Prostate gland (tissue), 2 donors: ENCODE measurements at regions not wholly inside any gene's neighbourhood (a gene's known extent, or its start where the extent isn't known, plus 50 kb on each side); places are given as distances from the start of the nearest gene placed in this dataset.
A peak's percentile ranks its signal among the peaks of the same experiment; 100 is the strongest.
"Not testable (repeated sequence)": the region's sequence is repeated elsewhere in the genome, so short reads cannot be mapped to it uniquely, and the experiment has no call there.

Experiments
- DNase-seq: peaks from one replicate; pipeline ENCODE4 v3.0.0-alpha.2; 2019; ENCODE audit warnings: low spot score
- H3K27ac ChIP-seq, 2 donors: fragments of 200-600 bp; sonication (generic); 2 replicates each; pipeline ENCODE4 v1.5.1; 2017 to 2019
- H3K27me3 ChIP-seq: fragments of 200-600 bp; sonication (generic); replicated peaks from 2 replicates; pipeline ENCODE4 v1.5.1; 2019; ENCODE audit not compliant: insufficient read depth
- H3K36me3 ChIP-seq, 2 donors: fragments of 200-600 bp; sonication (generic); 1 replicate in 1 of 2; 2 replicates in 1 of 2; pipeline versions ENCODE4 v1.5.1 to v1.8.1; 2017 to 2019
- H3K4me1 ChIP-seq: fragments of 200-600 bp; sonication (generic); replicated peaks from 2 replicates; pipeline ENCODE4 v1.5.1; 2019
- H3K4me3 ChIP-seq, 2 donors: fragments of 200-600 bp; sonication (generic); 2 replicates each; pipeline ENCODE4 v1.5.1; 2017 to 2019
- H3K9me3 ChIP-seq: fragments of 200-600 bp; sonication (generic); 2 replicates; pipeline ENCODE4 v1.5.1; 2017
- POLR2A ChIP-seq: fragments of 450-650 bp; IDR thresholded peaks from one replicate; pipeline ENCODE4 v1.6.1; 2016; ENCODE audit warnings: antibody characterized with exemption, mild to moderate bottlenecking
- POLR2AphosphoS5 ChIP-seq: sonication (generic); formaldehyde crosslinking; IDR thresholded peaks from one replicate; pipeline ENCODE4 v1.6.1; 2017; ENCODE audit warnings: antibody characterized with exemption
- WGBS: methylation state at CpG from one replicate; pipeline ENCODE4 v1.1.5; 2018; 5-methylcytosine and 5-hydroxymethylcytosine counted together
- intact Hi-C: fragments of 100-400 bp; cut with DNase I; formaldehyde crosslinking; loops from one replicate; pipeline ENCODE4 v1.14.2; 2022
- TF ChIP-seq, protein P1 (sequence below), 4 experiments: fragments of 200-600 bp in 2 of 4; fragments of 450-650 bp in 2 of 4; sonication (generic) in 2 of 4; IDR thresholded peaks; 1 replicate in 3 of 4; 2 replicates in 1 of 4; pipeline ENCODE4 v1.5.1; 2016 to 2019; ENCODE audit warnings: antibody characterized with exemption in 4 of 4, mild to moderate bottlenecking in 2 of 4, moderate library complexity in 2 of 4

DNA sequence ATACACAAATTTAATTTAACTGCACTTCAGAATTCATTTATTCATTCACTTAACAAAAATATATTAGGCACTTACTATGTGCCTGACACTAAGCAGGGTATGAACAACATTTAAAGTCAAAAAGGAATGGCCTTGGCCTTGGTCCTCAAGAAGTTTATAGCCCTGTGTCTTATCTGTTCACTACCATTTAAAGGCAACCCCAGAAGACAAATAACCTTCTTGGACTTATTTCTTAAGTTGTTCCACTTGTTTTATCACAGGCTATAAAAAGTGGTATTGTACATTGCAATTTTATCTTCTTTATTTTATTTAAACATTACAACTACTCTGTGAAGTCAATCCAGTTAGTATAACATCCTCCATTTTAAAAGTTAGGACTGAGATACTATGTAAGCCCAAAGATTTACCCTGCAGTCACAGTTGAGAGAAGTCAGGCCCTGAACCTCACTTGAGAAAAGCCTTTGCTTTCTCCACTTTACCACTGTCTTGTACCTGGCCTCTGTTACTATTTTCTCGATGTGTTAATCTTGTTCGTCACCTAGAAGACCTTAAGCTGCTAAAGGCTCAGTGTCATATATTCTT, 305.6 kb upstream of the DIPK2B start:
- Histone ChIP-seq H3K4me1 (no peaks in the 10 kb centered on the region), H3K27me3 (no peaks in the 10 kb centered on the region), H3K36me3 (no peaks in the 10 kb centered on the region), H3K4me3 (no peak overlapping the region), H3K27ac (peak overlapping the region in 1 of 2 donors; percentile 43), H3K9me3 (no peaks in the 10 kb centered on the region)
- 42% methylated on average over 2 of the region's 2 CpGs for WGBS
- intact Hi-C loops: loop anchor here (5.0 kb wide), 1 partner anchor 59 kb away; no protein-coding TSS in a partner anchor
- peak; percentile 14 for TF ChIP-seq POLR2AphosphoS5
- TF ChIP-seq, protein P1, sequence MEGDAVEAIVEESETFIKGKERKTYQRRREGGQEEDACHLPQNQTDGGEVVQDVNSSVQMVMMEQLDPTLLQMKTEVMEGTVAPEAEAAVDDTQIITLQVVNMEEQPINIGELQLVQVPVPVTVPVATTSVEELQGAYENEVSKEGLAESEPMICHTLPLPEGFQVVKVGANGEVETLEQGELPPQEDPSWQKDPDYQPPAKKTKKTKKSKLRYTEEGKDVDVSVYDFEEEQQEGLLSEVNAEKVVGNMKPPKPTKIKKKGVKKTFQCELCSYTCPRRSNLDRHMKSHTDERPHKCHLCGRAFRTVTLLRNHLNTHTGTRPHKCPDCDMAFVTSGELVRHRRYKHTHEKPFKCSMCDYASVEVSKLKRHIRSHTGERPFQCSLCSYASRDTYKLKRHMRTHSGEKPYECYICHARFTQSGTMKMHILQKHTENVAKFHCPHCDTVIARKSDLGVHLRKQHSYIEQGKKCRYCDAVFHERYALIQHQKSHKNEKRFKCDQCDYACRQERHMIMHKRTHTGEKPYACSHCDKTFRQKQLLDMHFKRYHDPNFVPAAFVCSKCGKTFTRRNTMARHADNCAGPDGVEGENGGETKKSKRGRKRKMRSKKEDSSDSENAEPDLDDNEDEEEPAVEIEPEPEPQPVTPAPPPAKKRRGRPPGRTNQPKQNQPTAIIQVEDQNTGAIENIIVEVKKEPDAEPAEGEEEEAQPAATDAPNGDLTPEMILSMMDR (IDR thresholded peaks at IDR 0.05): no peak
- no peak for TF ChIP-seq POLR2A
- no peak for DNase-seq

DNA sequence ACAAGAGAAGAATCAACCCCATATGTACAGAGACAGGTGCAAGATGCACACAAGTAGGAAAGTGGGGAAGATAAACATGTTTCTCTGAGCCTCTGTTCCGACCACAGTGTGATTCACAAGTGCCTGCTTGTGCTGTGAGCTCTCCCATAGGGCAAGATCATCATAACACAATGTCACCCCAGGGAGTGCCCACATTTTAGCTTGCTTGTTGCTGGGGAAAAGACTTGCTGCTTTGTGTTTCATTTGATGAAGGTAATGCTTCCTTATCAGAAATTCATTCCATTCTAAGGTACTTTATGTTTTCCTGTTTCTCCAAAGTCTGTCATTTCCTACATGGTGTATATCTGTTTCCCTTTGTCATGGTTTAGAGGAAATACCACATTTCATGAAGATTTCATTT, 304.5 kb upstream of the DIPK2B start:
- DNase-seq: no peak
- Histone ChIP-seq H3K4me3 (no peak overlapping the region), H3K9me3 (no peaks in the 10 kb centered on the region), H3K27me3 (no peaks in the 10 kb centered on the region), H3K36me3 (no peaks in the 10 kb centered on the region), H3K4me1 (no peaks in the 10 kb centered on the region), H3K27ac (peak overlapping the region in 1 of 2 donors; percentile 43)
- WGBS: 0% methylated on average over 1 of the region's 1 CpG
- TF ChIP-seq, protein P1 (IDR thresholded peaks at IDR 0.05): no peak
- TF ChIP-seq POLR2AphosphoS5 (no peak), POLR2A (no peak)
- intact Hi-C loops: loop anchor here (5.0 kb wide), 1 partner anchor 58 kb away; no protein-coding TSS in a partner anchor

DNA sequence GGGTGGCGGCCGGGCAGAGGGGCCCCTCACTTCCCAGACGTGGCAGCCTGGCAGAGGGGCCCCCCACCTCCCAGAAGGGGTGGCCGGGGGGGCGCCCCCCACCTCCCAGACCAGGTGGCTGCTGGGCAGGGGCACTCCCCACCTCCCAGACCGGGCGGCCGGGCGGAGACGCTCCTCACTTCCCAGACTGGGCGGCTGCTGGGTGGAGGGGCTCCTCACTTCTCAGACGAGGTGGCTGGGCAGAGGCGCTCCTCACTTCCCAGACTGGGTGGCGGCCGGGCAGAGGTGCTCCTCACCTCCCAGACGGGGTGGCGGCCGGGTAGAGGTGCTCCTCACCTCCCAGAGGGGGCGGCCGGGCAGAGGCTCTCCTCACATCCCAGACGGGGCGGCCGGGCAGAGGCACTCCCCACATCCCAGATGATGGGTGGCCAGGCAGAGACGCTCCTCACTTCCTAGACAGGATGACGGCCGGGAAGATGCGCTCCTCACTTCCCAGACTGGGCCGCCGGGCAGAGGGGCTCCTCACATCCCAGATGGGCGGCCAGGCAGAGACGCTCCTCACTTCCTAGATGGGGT, 303.2 kb upstream of the DIPK2B start:
- WGBS: 80% methylated on average over 5 of the region's 31 CpGs
- H3K4me1 ChIP-seq, H3K4me3 ChIP-seq, intact Hi-C loops, H3K27ac ChIP-seq, H3K9me3 ChIP-seq, DNase-seq, H3K36me3 ChIP-seq, H3K27me3 ChIP-seq: not testable (repeated sequence)

DNA sequence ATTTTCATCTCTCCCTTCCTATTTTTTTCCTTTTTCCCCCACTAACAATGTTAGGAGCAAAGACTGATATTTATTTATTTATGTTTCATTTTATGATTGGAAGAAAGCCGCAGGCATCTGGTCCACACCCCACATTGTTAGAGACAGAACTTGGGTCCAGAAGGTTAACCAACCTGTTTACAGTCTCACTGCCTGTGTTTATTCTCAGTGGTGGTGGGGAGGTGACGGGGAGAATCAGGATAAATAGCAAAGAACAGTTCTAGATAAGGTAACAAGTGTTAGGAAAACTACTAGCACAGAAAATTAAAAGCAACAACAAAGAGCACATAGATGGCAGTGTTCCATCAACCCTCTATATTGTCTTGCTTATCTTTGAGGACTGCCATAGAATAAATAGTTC, 301.7 kb upstream of the DIPK2B start:
- no peak for DNase-seq
- 51% methylated on average over 2 of the region's 2 CpGs for WGBS
- Histone ChIP-seq H3K27me3 (no peaks in the 10 kb centered on the region), H3K4me3 (no peak overlapping the region), H3K27ac (no peak overlapping the region), H3K4me1 (no peaks in the 10 kb centered on the region), H3K9me3 (no peaks in the 10 kb centered on the region), H3K36me3 (no peaks in the 10 kb centered on the region)
- TF ChIP-seq, protein P1 (IDR thresholded peaks at IDR 0.05): no peak
- TF ChIP-seq POLR2AphosphoS5 (no peak), POLR2A (no peak)
- intact Hi-C loops: no loop called here

DNA sequence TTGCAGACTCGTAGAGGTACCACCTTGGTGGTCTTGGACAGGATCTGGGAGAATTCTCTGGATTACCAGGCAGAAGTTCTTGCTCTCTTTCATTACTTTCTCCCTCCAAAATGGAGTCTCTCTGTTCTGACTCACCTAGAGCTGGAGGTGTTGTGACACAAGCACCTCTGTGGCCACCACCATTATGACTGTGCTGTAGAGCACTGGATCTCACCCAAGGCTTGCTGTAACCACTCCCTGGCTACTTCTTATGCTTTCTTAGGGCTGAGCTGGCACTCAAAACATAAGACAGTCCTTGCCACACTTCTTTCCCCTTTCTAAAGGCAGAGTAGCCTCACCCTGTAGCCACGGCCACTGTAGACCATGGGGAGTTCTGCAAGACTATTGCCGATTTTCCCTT, 296.6 kb upstream of the DIPK2B start:
- Histone ChIP-seq H3K9me3 (no peaks in the 10 kb centered on the region), H3K27me3 (no peaks in the 10 kb centered on the region), H3K27ac (no peak overlapping the region), H3K4me3 (no peak overlapping the region), H3K36me3 (no peaks in the 10 kb centered on the region), H3K4me1 (no peaks in the 10 kb centered on the region)
- no peak for DNase-seq
- intact Hi-C loops: no loop called here
- TF ChIP-seq, protein P1 (IDR thresholded peaks at IDR 0.05): no peak
- TF ChIP-seq POLR2A (no peak), POLR2AphosphoS5 (no peak)
- WGBS: 95% methylated on average over 3 of the region's 3 CpGs
